GM18858 (cell line): ENCODE measurements at regions not wholly inside any gene's neighbourhood (a gene's known extent, or its start where the extent isn't known, plus 50 kb on each side); places are given as distances from the start of the nearest gene placed in this dataset.
"Not testable (repeated sequence)": the region's sequence is repeated elsewhere in the genome, so short reads cannot be mapped to it uniquely, and the experiment has no call there.

ENCODE experiments used
- ATAC-seq: cut with Tn5 transposase; IDR thresholded peaks from one replicate; pipeline ENCODE4 v1.9.1; 2021; ENCODE audit not compliant: unreplicated experiment

DNA sequence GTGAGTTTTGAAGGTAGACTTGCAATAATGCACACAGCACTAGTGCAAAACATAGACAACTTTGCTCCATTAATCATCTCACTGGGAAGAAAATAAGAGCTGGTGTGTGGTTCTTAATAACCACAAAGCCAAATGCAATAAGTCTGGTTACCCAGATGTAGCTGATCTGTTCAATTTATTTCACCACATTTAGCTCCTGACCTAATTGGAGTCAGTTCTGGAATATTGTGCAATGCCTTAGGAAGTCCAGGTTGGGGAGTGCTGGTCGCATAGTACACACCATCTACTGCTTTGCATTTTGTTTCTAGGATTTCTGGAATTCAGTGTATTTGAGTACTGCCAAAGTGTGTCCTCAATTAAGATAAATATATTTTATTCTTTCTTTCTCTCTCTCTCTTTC is 483.3 kb upstream of the SPRY2 start:
- no peak for ATAC-seq

DNA sequence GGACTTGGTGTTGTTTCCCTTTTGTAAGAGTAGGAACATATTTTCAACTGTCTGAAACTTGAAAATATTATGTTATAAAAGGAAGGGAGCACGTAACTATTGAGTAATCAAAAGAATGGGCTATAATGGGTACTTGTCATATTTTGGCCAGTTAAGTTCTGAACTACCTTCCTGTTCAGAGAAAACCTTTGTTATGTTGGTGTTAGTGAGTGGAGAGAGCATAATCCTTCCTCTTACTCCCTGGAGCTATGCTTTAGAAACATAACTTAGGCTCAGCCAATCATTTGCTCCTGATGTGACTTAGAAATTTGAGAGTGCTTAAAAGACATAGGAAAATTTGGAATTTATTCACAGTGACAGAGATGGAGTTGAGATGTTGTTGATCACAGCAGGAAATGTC is 482.5 kb upstream of the SPRY2 start:
- ATAC-seq = no peak

DNA sequence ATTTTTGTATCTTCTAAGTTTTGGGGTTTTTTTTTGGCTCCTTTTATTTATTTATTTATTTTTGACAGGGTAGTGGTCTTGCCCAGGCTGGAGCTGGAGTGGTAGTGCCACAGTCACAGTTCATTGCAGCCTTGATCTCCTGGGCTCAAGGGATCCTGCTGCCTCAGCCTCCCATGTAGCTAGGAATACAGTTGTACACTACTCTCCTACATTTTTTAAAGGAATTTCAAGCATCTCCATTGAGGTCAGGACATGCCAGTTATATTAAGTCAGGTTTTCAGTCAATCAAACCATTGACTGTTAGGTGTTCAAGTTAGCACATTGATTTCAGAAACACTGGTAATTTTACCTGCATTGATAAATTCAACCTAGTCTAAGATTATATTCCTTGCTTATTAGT is 480.5 kb upstream of the SPRY2 start:
- ATAC-seq = no peak

DNA sequence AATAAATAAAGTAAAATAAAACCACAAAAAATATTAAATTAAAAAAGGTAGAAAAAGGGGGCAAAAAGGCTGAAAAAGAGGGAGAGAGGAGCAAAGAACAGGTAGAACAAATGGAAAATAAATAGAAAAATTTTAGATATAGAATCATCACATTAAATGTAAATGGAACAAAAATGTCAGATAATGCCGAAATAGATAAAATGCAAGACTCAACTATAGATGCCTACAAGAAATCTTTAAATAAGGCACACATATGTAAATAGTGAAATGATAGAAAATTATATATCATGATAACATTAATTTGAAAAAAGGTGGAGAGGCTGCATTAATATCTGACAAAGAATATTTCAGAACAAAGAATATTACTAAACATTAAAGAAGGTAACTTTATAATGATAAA is 477.1 kb upstream of the SPRY2 start:
- ATAC-seq = no peak

DNA sequence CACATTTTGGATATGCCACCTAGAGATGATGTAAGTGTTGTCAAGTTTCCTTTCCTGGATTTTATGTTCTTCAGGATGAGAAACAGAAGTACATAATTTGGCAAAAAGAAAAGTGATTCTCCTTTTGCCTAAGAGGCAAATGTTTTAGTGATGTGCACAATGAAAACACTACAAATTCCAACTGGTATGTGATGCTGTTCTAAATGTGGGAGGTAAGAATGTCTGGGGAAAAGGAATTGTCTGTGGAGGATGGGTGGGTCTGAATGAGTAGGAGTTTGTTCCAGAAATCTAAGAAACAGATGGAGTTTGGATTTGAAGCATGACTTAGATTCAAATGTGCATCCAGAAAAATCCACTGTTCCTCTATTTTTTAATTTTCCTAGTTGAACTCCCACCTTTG is 473.6 kb upstream of the SPRY2 start:
- ATAC-seq = no peak

DNA sequence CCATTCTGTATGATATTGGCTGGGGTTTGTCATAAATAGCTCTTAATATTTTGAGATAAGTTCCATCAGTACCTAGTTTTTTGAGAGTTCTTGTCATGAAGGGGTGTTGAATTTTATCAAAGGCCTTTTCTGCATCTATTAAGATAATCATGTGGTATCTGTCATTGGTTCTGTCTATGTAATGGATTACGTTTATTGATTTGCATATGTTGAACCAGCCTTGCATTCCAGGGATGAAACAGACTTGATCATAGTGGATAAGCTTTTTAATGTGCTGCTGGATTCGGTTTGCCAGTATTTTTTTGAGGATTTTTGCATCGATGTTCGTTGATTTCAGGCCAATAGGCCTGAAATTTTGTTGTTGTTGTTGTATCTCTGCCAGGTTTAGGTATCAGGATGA is 469.4 kb upstream of the SPRY2 start:
- ATAC-seq = not testable (repeated sequence)

DNA sequence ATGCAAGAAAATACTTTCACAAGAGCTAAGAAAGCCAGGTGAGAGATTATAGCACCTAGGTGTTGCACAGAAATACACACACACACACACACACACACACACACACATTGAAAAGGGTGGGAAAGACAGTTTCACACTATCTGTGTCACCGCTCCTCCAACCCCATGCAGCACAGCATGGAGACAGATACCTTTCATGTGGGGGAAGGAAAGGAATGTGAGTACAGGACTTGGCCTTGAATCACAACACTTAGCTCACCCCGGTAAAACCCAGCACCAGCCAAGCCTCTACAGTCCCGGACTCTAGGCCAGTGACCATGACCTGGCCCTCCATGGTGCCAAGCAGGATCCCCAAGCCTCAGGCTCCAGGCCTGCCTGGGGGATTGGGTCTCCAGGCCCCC is 462.0 kb upstream of the SPRY2 start:
- ATAC-seq = no peak

DNA sequence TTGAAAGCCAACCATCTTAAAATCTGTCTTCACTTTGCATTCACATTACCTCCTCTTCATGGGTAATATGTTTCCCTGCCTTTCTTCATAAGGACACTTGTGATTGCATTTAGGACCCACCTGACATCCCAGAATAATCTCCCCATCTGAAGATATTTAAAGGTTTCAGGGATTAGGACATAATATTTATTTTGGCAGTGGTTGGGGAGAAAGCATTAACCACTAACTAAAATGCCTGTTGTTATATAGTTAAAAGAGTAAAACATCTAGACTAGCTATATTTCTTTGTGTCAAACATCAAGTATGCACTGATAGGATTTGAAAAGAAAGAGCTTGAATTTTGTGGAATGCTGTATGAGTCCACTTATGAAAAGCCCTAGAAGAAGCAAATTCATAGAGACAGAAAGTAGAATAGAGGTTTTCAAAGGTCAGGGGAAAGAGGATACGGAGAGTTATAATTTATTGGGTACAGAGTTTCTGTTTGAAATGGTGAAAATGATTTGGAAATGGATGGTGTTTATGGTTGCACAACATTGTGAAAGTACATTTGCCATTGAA is 457.7 kb upstream of the SPRY2 start:
- ATAC-seq = no peak

DNA sequence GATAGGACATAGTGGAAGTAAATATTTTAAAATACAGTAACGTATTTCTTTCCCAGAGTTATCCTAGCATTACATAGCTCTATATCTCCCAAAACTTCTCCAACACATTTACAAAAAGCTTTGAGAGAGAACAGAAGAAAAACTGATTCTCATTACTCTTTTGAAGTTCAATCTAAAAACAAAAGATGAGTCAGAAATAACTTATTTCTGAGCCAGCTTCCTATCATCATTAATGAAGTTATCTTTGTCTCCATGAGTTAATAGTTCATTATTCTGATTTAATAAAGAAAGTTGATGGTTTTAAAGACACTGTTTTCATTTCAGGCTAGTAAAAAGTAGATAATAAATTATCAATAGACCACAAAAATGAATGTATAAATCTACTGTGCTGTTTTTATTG is 446.7 kb upstream of the SPRY2 start:
- ATAC-seq = no peak

DNA sequence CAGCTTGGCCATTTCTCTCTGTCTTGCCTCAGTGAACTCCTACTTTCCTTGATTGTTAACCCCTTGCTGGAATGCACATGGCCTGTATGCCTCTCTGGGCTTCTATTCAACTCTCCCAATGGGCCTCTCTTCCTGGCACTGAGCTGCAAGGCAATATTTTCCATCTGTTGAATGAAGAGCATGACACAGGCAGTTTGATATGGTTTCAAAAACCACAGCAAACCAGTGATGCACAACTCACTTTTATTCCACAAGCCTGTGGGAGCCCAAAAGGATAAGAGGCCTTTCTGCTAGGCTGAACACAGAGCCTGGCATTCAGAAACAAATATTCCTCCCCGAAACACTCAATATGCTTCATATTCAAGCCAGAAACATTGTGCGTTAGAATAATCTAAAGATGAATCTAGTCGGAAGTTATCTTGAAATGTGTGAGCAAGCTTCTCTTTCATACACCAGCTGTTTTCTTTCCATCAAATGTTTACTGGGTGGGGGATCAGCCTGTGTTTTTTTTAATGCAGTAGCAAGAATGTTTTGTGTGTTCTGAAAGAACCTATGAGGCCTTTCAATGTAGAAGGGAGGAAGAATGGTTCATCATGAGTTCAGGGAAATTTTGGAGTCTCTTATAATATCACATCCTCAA is 443.1 kb upstream of the SPRY2 start:
- ATAC-seq = no peak

DNA sequence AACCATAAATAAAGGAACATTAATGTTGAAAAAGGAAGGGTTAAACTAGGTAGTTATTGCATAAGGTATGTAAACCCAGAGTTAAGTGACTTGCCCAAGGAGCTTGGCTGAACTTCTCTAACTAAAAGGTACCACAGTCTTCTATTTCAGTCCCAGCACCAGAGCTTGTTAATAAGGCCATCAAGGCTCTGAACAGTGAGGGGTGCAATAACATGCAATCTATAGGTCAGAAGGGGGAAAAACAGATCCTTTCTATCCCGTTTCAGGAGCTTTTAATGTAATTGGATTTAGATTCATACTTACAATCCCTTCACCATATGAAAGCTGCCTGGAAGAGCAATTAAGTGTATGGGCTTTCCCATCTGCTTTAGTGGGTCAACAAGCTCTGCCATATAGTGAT is 441.5 kb upstream of the SPRY2 start:
- no peak for ATAC-seq

DNA sequence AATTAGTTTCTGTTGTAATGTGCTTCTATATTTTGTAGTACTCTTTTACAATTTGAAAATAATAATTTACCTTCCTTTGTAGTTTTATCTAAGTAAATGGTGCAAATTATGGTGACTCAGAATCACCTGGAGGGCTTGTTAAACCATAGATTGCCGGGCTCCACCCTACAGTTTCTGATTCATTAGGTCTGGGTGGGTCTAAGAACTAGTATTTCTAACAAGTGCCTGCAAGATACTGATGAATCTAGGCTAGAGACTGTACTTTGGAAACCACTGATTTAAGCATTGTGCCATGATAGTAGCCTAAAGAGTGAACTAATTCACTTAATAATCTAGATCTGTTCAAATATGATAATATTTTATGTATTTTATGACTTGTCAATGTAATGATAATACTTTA is 437.4 kb upstream of the SPRY2 start:
- no peak for ATAC-seq

DNA sequence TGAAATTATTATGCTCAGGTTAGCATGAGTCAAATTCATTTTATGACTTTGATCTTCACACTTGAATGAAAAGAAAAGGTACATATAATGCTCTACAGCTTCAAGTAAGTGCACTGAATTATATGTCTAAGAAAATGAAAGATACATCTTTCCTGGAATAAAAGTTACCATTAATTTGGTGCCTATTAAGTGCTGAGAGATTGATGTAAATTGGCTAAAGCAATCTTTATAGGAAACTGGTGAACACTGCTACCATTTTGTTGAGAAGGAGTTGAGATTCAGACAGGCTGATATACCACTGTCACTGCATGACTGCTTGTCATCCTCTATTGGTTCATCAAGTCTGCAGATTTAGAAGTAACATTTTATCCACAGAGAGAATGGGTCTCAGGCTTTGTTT is 416.8 kb upstream of the SPRY2 start:
- ATAC-seq = no peak

DNA sequence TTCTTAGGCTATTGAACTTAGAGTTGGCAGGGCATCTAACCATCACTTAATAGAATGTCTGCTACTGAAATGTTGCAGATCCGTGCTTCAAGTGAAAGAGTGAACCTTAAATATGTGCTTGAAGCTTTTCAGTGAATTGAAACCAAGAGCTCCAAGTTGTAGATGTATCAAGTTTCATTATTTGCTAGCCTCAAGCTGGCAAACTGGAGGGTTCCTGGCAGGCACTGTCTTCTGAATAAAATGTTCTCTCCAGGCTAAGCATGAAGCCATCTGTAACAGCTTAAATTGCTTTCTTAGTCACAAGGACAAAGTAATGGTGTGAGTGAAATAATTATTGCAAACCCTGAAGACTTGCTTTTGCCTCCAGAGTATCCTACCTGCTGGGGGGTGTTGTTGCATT is 415.0 kb upstream of the SPRY2 start:
- ATAC-seq = no peak

DNA sequence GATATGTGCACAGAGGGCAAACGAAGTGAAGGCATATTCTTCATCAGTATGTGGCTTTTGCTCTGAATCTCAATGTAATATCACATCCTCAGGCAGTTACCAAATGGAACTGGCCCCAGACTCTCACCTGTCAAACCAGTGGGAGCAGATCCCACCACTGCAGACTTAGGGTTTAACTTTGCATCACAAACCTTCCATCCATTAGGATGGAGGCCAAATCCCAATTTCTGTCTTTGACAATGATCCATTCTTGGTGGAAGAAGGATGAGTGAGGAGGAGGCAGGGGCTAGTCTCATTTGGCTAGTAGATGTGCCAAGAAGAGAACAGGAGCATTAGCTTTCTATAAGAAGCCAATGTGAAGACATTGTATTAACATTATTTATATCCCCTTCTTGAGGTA is 413.5 kb upstream of the SPRY2 start:
- no peak for ATAC-seq

DNA sequence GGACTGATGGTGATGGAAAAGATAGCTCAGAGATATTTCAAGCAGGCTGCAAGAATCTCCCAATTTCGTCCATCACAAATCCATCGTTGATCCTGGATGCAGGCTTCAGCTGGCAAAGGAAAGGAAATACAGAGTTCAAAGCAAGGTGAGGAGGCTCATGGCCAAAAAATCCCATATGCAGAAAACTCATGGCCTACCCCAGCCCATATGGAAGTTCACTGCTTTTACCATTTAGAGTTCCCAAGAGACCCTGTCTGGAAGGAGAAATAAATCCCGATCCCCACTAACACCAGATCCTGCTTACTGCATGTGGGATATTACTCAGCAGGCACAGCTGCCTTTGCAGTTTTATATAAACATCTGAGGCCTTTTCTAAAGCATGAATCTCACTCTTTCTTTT is 412.9 kb upstream of the SPRY2 start:
- ATAC-seq = no peak

DNA sequence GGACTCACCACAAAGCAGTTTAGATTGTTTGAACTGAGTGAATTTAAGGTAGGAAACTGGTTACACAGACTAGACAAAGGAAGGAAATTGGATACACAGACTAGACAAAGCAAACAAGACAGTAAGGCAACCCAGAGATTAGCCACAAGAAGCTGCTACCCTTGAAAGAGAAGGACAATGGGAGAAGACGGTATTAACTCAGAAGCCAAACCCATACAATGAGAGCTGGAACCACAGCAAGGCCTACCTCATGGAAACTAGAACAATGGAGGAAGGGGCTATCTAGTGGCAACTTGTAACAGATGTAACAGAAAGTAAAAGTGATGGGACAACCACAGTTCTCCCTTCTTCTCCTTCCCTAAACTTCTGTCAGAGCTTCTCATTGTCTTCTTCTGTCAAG is 410.9 kb upstream of the SPRY2 start:
- no peak for ATAC-seq

DNA sequence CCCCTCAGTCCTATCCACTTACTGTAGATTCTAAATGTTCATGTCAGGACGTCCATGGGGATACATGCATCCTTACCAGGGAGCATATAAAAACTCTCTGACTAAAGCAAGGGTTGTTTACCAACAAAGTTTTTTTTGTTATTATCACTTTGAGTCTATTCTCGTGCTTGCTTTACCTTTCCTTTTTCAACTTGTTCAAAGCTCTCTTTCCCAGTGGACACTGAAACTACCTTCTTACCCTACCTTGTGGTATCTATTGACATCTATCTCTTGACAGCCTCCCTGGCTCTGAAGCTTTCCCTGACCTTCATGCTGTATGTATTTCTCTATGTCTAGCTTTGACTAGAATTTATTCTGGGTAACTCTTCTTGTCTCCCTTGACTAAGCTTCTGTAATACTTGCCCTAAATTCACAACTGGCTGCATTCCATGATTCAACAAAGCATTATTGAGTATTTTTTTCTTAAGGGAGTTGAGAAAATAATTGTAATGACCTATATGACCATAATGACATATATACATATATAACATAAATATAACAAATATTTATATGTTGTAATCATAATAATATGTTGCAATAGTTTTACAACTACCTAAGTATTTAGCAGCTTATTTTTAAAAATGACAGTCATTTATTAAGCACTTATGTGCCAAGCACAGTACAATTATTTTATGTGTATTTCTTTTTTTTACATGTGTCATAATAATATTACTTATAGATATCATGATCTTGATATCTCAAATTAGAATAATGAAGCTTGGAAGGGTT is 403.4 kb upstream of the SPRY2 start:
- ATAC-seq = no peak

DNA sequence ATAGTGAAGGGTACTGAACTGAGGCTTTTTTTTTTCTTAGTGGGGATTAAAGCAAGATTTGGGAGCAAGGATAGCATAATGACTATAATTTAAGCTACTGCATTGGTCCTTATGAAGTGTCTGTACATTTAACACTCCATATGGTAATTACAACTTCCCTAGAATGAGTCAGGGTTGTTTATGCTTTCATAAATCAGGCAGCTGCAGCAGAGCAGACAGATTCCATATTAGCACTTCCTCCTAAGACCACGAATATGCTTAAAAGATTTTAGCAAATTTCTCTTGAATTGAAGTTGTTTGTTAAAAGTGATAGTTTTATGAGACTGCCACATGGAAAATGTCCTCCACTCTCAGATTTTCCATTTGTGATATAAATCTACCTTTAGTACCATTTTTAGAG is 401.1 kb upstream of the SPRY2 start:
- ATAC-seq = no peak

DNA sequence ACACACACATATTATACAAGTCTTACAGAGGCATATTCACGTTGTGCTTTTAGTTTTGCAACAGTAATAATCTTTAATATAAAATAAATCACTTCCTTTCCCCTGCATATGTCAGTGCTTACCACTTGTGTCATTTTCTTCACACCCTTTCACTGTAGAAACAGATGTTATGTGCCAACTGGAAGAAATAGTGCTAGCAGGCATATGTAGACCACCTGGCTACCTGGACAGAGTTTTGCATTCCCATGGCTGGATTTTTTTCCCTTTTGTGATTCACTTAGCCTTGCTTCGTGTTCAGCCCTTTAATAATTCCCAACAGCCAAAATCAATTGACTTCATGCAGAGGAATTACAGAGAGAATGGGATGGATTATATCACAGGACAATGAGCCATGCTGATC is 399.1 kb upstream of the SPRY2 start:
- no peak for ATAC-seq

DNA sequence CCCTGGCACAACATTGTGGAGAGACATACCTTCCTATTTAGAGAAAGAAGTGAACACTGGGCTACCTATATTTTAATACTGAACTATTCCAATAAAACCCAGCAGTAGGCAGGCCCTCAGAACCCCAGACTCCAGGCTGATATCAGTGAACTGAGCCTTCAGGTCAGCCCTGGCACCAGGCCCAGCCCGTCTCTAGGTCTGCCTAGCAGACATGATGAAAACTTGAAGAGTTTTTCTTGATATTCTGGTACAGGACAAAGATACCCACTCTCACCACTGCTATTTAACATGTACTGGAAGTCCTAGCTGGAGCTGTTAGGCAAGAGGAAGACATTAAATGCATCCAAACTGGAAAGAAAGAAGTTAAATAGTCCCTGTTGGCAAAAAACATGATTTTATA is 396.6 kb upstream of the SPRY2 start:
- no peak for ATAC-seq

DNA sequence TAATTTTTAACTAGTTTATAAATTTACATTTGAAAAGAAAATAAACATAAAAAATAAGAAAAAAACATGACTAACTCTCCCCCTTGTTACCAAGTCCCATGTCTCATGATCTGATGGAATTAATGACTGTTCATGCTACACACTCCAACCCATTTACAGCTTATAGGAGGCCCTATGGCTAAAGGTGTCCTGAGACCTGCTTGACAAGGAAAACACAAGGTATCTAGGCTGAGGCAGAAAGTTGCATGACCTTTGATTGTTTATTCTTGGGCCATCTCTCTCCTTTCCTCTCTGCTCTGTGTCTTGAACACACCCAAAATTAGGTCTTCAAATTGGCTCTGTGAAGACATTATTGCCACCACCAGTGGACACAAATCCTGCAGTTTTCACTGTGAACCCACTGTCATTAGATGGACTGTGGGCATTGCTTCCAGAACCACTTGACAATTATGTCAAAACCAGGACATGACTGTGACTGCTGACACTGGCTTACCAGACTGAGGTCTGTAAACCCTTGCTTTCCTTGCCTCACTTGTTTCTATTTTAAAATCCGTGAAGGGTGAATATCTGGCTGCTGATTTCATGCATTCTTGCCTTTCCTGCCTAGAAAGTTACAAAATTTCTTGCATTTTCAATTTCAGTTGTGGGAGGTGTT is 386.5 kb upstream of the SPRY2 start:
- ATAC-seq = no peak
